HG02970 (cell line): ENCODE measurements at regions not wholly inside any gene's neighbourhood (a gene's known extent, or its start where the extent isn't known, plus 50 kb on each side); places are given as distances from the start of the nearest gene placed in this dataset.

Experiments
- ATAC-seq: cut with Tn5 transposase; IDR thresholded peaks from one replicate; pipeline ENCODE4 v1.9.1; 2021; ENCODE audit warnings: mild to moderate bottlenecking, moderate library complexity, moderate number of reproducible peaks; ENCODE audit not compliant: unreplicated experiment, low FRiP score

GRCh38 chr9:12448246-12448645 lies 244.9 kb upstream of the TYRP1 start:
- no peak for ATAC-seq

GRCh38 chr9:12457237-12457636 lies 235.9 kb upstream of the TYRP1 start:
- no peak for ATAC-seq

- ATAC-seq, result no peak
Observed at GRCh38 chr9:12461763-12462460, 231.3 kb upstream of the TYRP1 start.

- no peak for ATAC-seq
Observed at GRCh38 chr9:12462861-12463260, 230.3 kb upstream of the TYRP1 start.

- no peak for ATAC-seq
Observed at GRCh38 chr9:12463641-12464040, 229.5 kb upstream of the TYRP1 start.

- no peak for ATAC-seq
Observed at GRCh38 chr9:12464400-12464799, 228.8 kb upstream of the TYRP1 start.

GRCh38 chr9:12464910-12465512 lies 228.2 kb upstream of the TYRP1 start:
- ATAC-seq, result no peak

- ATAC-seq, result no peak
Observed at GRCh38 chr9:12469084-12469483, 224.1 kb upstream of the TYRP1 start.

GRCh38 chr9:12494411-12494810 lies 198.8 kb upstream of the TYRP1 start:
- ATAC-seq, result no peak

- no peak for ATAC-seq
Observed at GRCh38 chr9:12497790-12498189, 195.4 kb upstream of the TYRP1 start.

GRCh38 chr9:12502520-12502919 lies 190.7 kb upstream of the TYRP1 start:
- no peak for ATAC-seq

GRCh38 chr9:12503606-12504122 lies 189.5 kb upstream of the TYRP1 start:
- no peak for ATAC-seq

GRCh38 chr9:12510551-12510950 lies 182.6 kb upstream of the TYRP1 start:
- no peak for ATAC-seq

- no peak for ATAC-seq
Observed at GRCh38 chr9:12511726-12512125, 181.5 kb upstream of the TYRP1 start.

- no peak for ATAC-seq
Observed at GRCh38 chr9:12516031-12516430, 177.2 kb upstream of the TYRP1 start.

- ATAC-seq, result no peak
Observed at GRCh38 chr9:12516573-12516972, 176.6 kb upstream of the TYRP1 start.

- no peak for ATAC-seq
Observed at GRCh38 chr9:12538842-12539579, 154.2 kb upstream of the TYRP1 start.

- ATAC-seq, result no peak
Observed at GRCh38 chr9:12539580-12539975, 153.6 kb upstream of the TYRP1 start.

- ATAC-seq, result no peak
Observed at GRCh38 chr9:12544700-12545099, 148.5 kb upstream of the TYRP1 start.

GRCh38 chr9:12554636-12555035 lies 138.5 kb upstream of the TYRP1 start:
- no peak for ATAC-seq

- ATAC-seq, result no peak
Observed at GRCh38 chr9:12566404-12567090, 126.6 kb upstream of the TYRP1 start.
